ENCODE measurements at regions not wholly inside any gene's neighbourhood (a gene's known extent, or its start where the extent isn't known, plus 50 kb on each side); places are given as distances from the start of the nearest gene placed in this dataset.
A peak's percentile ranks its signal among the peaks of the same experiment; 100 is the strongest.

- H3K9me3 Mint-ChIP-seq: peaks cover 6% of the 10 kb centered on the region
- no peak overlapping the region for H3K27ac Mint-ChIP-seq
- ChIA-PET POLR2A (no interaction called here), CTCF (no interaction called here)
- DNase-seq (ENCODE audit: low spot score) (no peak), ATAC-seq (no peak)
- H3K4me1 Mint-ChIP-seq: peaks cover 41% of the 10 kb centered on the region
- no peaks in the 10 kb centered on the region for H3K27me3 Mint-ChIP-seq (ENCODE audit: low read depth)
- TF ChIP-seq RELA (CRISPR knock-in tag; IDR thresholded peaks at IDR 0.05; ENCODE audit: borderline replicate concordance) (no peak), OVOL2 (CRISPR knock-in tag; IDR thresholded peaks at IDR 0.05; ENCODE audit: borderline replicate concordance) (no peak), PRRX2 (CRISPR knock-in tag; IDR thresholded peaks at IDR 0.05) (no peak), ZSCAN18 (CRISPR knock-in tag; IDR thresholded peaks at IDR 0.05) (no peak), FOXJ3 (CRISPR knock-in tag; IDR thresholded peaks at IDR 0.05; ENCODE audit: borderline replicate concordance) (no peak), ZBTB21 (CRISPR knock-in tag; IDR thresholded peaks at IDR 0.05; ENCODE audit: borderline replicate concordance) (no peak), TEAD4 (CRISPR knock-in tag; IDR thresholded peaks at IDR 0.05) (no peak), FOXP4 (CRISPR knock-in tag; IDR thresholded peaks at IDR 0.05) (no peak), ARID4B (CRISPR knock-in tag; IDR thresholded peaks at IDR 0.05; ENCODE audit: borderline replicate concordance) (no peak)
- H3K36me3 Mint-ChIP-seq: 0 out of 2 replicates have a peak, but pooled peaks cover 2% of the 10 kb centered on the region
- no peak overlapping the region for H3K4me3 Mint-ChIP-seq
Observed at GRCh38 chr1:99532276-99532580, 113.7 kb upstream of the PALMD start.

- TF ChIP-seq ZNF138 (CRISPR knock-in tag; conservative IDR thresholded peaks at IDR 0.05) (no peak), EMX1 (CRISPR knock-in tag; IDR thresholded peaks at IDR 0.05) (no peak), NFYB (CRISPR knock-in tag; conservative IDR thresholded peaks at IDR 0.05; ENCODE audit: low read depth) (no peak), FOXP4 (CRISPR knock-in tag; IDR thresholded peaks at IDR 0.05) (no peak), ATF3 (CRISPR knock-in tag; conservative IDR thresholded peaks at IDR 0.05) (no peak), FOXK1 (CRISPR knock-in tag; IDR thresholded peaks at IDR 0.05) (no peak), JAZF1 (CRISPR knock-in tag; IDR thresholded peaks at IDR 0.05) (no peak), E2F1 (CRISPR knock-in tag; IDR thresholded peaks at IDR 0.05) (no peak), HMGA2 (CRISPR knock-in tag; IDR thresholded peaks at IDR 0.05) (no peak), GABPB1 (CRISPR knock-in tag; IDR thresholded peaks at IDR 0.05) (no peak), ATF1 (CRISPR knock-in tag; IDR thresholded peaks at IDR 0.05) (no peak), MYBL2 (CRISPR knock-in tag; IDR thresholded peaks at IDR 0.05) (no peak)
- ChIA-PET POLR2A (no interaction called here), CTCF (no interaction called here)
Observed at GRCh38 chr1:99533909-99534637, 111.8 kb upstream of the PALMD start.

More at GRCh38 chr1:99533909-99534637, 111.8 kb upstream of the PALMD start:
- Mint-ChIP-seq H3K36me3 (0 out of 2 replicates have a peak, but pooled peaks cover 2% of the 10 kb centered on the region), H3K27me3 (ENCODE audit: low read depth) (no peaks in the 10 kb centered on the region), H3K9me3 (peaks cover 3% of the 10 kb centered on the region; the same call in 1 of the 2 replicates), H3K27ac (no peak overlapping the region), H3K4me3 (no peak overlapping the region), H3K4me1 (peaks cover 35% of the 10 kb centered on the region)
- DNase-seq (ENCODE audit: low spot score): no peak
- peak; percentile 43; the same call in 1 of the 2 replicates for ATAC-seq

Measured in WTC11 (cell line).